Panc1 (cell line): ENCODE measurements at regions not wholly inside any gene's neighbourhood (a gene's known extent, or its start where the extent isn't known, plus 50 kb on each side); places are given as distances from the start of the nearest gene placed in this dataset.

ENCODE experiments used
- ATAC-seq: fragments of 200-7000 bp; cut with Tn5 transposase; 2 replicates; pipeline ENCODE4 v1.9.1; 2020; ENCODE audit warnings: mild to moderate bottlenecking, moderate library complexity
- BruUV-seq: library from RNA; stranded (reverse); fragments of 400-500 nt; replicated peaks from 2 replicates; lab custom pipeline; 2021; lab: Mats Ljungman, UMichigan
- CTCF ChIA-PET: fragments of 300-600 bp; sonication (Branson Sonifier 250); formaldehyde crosslinking; loops from one replicate; lab custom pipeline; 2022; ENCODE audit warnings: antibody characterized with exemption; lab: Charles Lee
- POLR2A ChIA-PET: fragments of 300-600 bp; sonication (Branson Sonifier 250); formaldehyde crosslinking; loops from one replicate; lab custom pipeline; 2022; ENCODE audit warnings: antibody characterized with exemption; lab: Charles Lee
- DNase-seq: peaks from one replicate; pipeline ENCODE4 v3.0.0-alpha.2; 2010; ENCODE audit warnings: low read depth, low spot score
- H3K27ac ChIP-seq: 2 replicates; pipeline ENCODE4 v1.5.1; 2011; ENCODE audit warnings: mild to moderate bottlenecking, low read length, inconsistent platforms
- H3K27me3 ChIP-seq: fragments of 200-500 bp; sonication (Bioruptor generic); 2 replicates; pipeline ENCODE4 v1.6.0; 2014; ENCODE audit warnings: low read length, inconsistent platforms; ENCODE audit not compliant: control insufficient read depth, insufficient read depth
- H3K36me3 ChIP-seq: fragments of 200-500 bp; sonication (Bioruptor generic); 2 replicates; pipeline ENCODE4 v1.5.1; 2014; ENCODE audit warnings: inconsistent platforms, mild to moderate bottlenecking, low read length, moderate library complexity; ENCODE audit not compliant: control insufficient read depth, insufficient read depth
- H3K4me1 ChIP-seq: 2 replicates; pipeline ENCODE4 v1.5.1; 2011; ENCODE audit warnings: inconsistent platforms, mild to moderate bottlenecking, low read length, moderate library complexity; ENCODE audit not compliant: control insufficient read depth, insufficient read depth
- H3K4me3 ChIP-seq, 2 experiments: 2 replicates each; pipeline ENCODE4 v1.5.1; 2011 to 2012; ENCODE audit warnings: low read depth in 2 of 2, low read length in 2 of 2, mild to moderate bottlenecking in 2 of 2, inconsistent platforms in 1 of 2, moderate library complexity in 1 of 2
- H3K9me3 ChIP-seq: fragments of 200-500 bp; sonication (Bioruptor generic); 2 replicates; pipeline ENCODE4 v1.5.1; 2014; ENCODE audit warnings: low read depth, mild to moderate bottlenecking, inconsistent platforms, low read length, moderate library complexity; ENCODE audit not compliant: control insufficient read depth, insufficient read depth
- CTCF ChIP-seq: fragments of 450-650 bp; IDR thresholded peaks from 2 replicates; pipeline ENCODE4 v1.5.1; 2017; ENCODE audit warnings: mild to moderate bottlenecking
- POLR2AphosphoS5 ChIP-seq: IDR thresholded peaks from 2 replicates; pipeline ENCODE4 v1.6.1; 2012; ENCODE audit warnings: mild to moderate bottlenecking, low read depth, low read length, moderate library complexity
- REST ChIP-seq, 2 experiments: IDR thresholded peaks; 2 replicates each; pipeline ENCODE4 v1.6.1; 2011 to 2012; ENCODE audit warnings: low read depth in 2 of 2, control low read depth in 1 of 2, low read length in 1 of 2, mild to moderate bottlenecking in 1 of 2, moderate library complexity in 1 of 2; ENCODE audit not compliant: insufficient read depth in 1 of 2
- SIN3A ChIP-seq: IDR thresholded peaks from 2 replicates; pipeline ENCODE4 v1.6.1; 2012; ENCODE audit warnings: low read depth, mild to moderate bottlenecking, low read length, moderate library complexity, borderline replicate concordance; ENCODE audit not compliant: insufficient read depth
- TCF7L2 ChIP-seq: IDR thresholded peaks from 2 replicates; pipeline ENCODE4 v1.6.1; 2011; ENCODE audit warnings: mild to moderate bottlenecking, low read depth, low read length, inconsistent platforms
- in situ Hi-C: cut with HindIII; loops from 2 replicates; pipeline ENCODE4 v1.10.0; 2016; ENCODE audit warnings: low sequenced_read_pairs, low pct_unique_long_range_greater_than_20kb
- intact Hi-C: fragments of 100-400 bp; cut with micrococcal nuclease; formaldehyde crosslinking; loops from one replicate; pipeline ENCODE4 v1.10.0; 2022; ENCODE audit not compliant: unreplicated experiment

- Histone ChIP-seq H3K27ac (no peak overlapping the region), H3K4me1 (no peaks in the 10 kb centered on the region), H3K4me3 (no peak overlapping the region), H3K27me3 (no peaks in the 10 kb centered on the region), H3K36me3 (no peaks in the 10 kb centered on the region), H3K9me3 (no peaks in the 10 kb centered on the region)
- DNase-seq = no peak
- intact Hi-C loops = no loop called here
- no TSS peak for BruUV-seq
- ATAC-seq = no peak
- TF ChIP-seq REST (IDR thresholded peaks at IDR 0.05; ENCODE audit: insufficient read depth in 1 of 2, low read depth in 2 of 2, low read length in 1 of 2) = no peak
- TF ChIP-seq POLR2AphosphoS5 = no peak
- no peak for TF ChIP-seq CTCF
- no peak for TF ChIP-seq TCF7L2
- no peak for TF ChIP-seq SIN3A
- in situ Hi-C loops = no loop called here
- ChIA-PET POLR2A (no interaction called here), CTCF (no interaction called here)
Measured at GRCh38 chr3:70776081-70776480, 463.6 kb upstream of the MDFIC2 start.

GRCh38 chr3:70775257-70775656, 462.8 kb upstream of the MDFIC2 start:
- in situ Hi-C loops (no loop called here), intact Hi-C loops (no loop called here)
- Histone ChIP-seq H3K27ac (no peak overlapping the region), H3K4me1 (no peaks in the 10 kb centered on the region), H3K9me3 (no peaks in the 10 kb centered on the region), H3K27me3 (no peaks in the 10 kb centered on the region), H3K36me3 (no peaks in the 10 kb centered on the region), H3K4me3 (no peak overlapping the region)
- no peak for DNase-seq
- no TSS peak for BruUV-seq
- POLR2A ChIA-PET = no interaction called here
- TF ChIP-seq POLR2AphosphoS5 (no peak), CTCF (no peak), SIN3A (no peak), REST (IDR thresholded peaks at IDR 0.05; ENCODE audit: insufficient read depth in 1 of 2, low read depth in 2 of 2, low read length in 1 of 2) (no peak), TCF7L2 (no peak)
- CTCF ChIA-PET = no interaction called here
- no peak for ATAC-seq
